Stimulated activated CD4-positive, alpha-beta T cell treated with anti-CD3 and anti-CD28 coated beads, Interleukin-15, amount 100 ng/mL, for 1 hour (primary cell): ENCODE measurements at regions not wholly inside any gene's neighbourhood (a gene's known extent, or its start where the extent isn't known, plus 50 kb on each side); places are given as distances from the start of the nearest gene placed in this dataset.

Experiments
- DNase-seq, 2 donors: peaks; one replicate each; pipeline ENCODE4 v3.0.0-alpha.2; 2020; ENCODE audit warnings: low read depth in 1 of 2, low spot score in 1 of 2

GRCh38 chr7:69545175-69545574, 53.1 kb upstream of the AUTS2 start:
- DNase-seq = no peak
